Heart left ventricle (tissue), 13 donors: ENCODE measurements at regions not wholly inside any gene's neighbourhood (a gene's known extent, or its start where the extent isn't known, plus 50 kb on each side); places are given as distances from the start of the nearest gene placed in this dataset.

Experiments
- CTCF ChIP-seq, 12 donors: fragments of 200-600 bp; sonication (generic) in 4 of 12; IDR thresholded peaks; one replicate each; pipeline versions ENCODE4 v1.5.0 to v1.8.0; 2018 to 2022; ENCODE audit warnings: antibody characterized with exemption in 12 of 12, mild to moderate bottlenecking in 5 of 12
- POLR2A ChIP-seq, 2 donors: fragments of 450-650 bp; IDR thresholded peaks; one replicate each; pipeline ENCODE4 v1.6.1; 2017; ENCODE audit warnings: antibody characterized with exemption in 2 of 2, mild to moderate bottlenecking in 2 of 2, moderate library complexity in 2 of 2
- donor health status: ischemic (EF 13 %, LVEDD 7.1; RV severe dilation, severe dysfunction).
- donor health status: DM: no; HTN: yes; CAD: no.
- donor health status: DM: no; HTN: no; CAD: no.
- donor health status: ischemic (EF 25% LVEDD 6.9; RV normal size, moderate dysfunction).
- donor health status: ischemic (EF 25% LVEDD 5.7; RV mildly dilated, moderate dysfunction).
- donor health status: ischemic (EF 35%, LVEDD 5.7; RV mildly dilated, moderate dysfunction).
- donor health status: nonischemic (EF 11% LVEDD 7.7; RV severe dilation, severe dysfunction).
- donor health status: DM: yes; HTN: yes; CAD: no.
- donor health status: PGD.
- donor health status: ischemic (EF 29% LVEDD 5.4; RV normal size, mild dysfunction).
- donor health status: nonischemic (EF 23%, LVEDD 6.1; RV moderate dilation, normal function).

- TF ChIP-seq CTCF (IDR thresholded peaks at IDR 0.05): no peak
- TF ChIP-seq POLR2A (IDR thresholded peaks at IDR 0.05): no peak
Observed at GRCh38 chr5:27313549-27313948, 275.2 kb upstream of the CDH9 start.
